ENCODE measurements at regions not wholly inside any gene's neighbourhood (a gene's known extent, or its start where the extent isn't known, plus 50 kb on each side); places are given as distances from the start of the nearest gene placed in this dataset.

DNA sequence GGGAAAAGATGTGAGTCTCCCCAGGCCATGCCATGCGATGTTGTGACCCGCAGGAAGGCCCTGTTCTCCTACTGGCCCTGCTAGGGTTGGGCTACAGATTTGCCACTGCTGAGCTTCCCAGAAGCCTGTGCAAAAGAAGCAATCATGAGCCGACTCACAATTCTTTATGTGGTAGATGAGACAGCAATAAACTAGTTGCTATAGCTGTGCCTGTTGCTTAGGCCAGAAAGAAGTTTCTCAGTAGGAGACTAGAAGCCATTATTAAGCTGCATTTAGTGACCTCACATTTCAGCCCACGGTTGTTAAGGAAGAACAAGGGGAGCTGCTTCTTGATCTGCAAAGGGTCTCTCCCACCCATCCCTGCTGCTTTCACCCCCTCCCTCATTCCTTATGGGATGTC lies 239.4 kb upstream of the CRY1 start:
- Histone ChIP-seq H3K4me3 (ENCODE audit: low read length) (no peak overlapping the region), H3K27me3 (ENCODE audit: insufficient read depth, low read length) (no peaks in the 10 kb centered on the region), H3K9me3 (ENCODE audit: insufficient read depth, low read depth, low read length) (no peaks in the 10 kb centered on the region), H3K27ac (ENCODE audit: low read depth, low read length) (no peak overlapping the region), H3K36me3 (ENCODE audit: insufficient read depth, low read length) (no peaks in the 10 kb centered on the region), H3K9ac (ENCODE audit: low read depth, low read length) (no peak overlapping the region), H3K4me1 (ENCODE audit: insufficient read depth, low read length) (peaks cover 5% of the 10 kb centered on the region)
- 81% methylated on average over 4 of the region's 4 CpGs for WGBS

DNA sequence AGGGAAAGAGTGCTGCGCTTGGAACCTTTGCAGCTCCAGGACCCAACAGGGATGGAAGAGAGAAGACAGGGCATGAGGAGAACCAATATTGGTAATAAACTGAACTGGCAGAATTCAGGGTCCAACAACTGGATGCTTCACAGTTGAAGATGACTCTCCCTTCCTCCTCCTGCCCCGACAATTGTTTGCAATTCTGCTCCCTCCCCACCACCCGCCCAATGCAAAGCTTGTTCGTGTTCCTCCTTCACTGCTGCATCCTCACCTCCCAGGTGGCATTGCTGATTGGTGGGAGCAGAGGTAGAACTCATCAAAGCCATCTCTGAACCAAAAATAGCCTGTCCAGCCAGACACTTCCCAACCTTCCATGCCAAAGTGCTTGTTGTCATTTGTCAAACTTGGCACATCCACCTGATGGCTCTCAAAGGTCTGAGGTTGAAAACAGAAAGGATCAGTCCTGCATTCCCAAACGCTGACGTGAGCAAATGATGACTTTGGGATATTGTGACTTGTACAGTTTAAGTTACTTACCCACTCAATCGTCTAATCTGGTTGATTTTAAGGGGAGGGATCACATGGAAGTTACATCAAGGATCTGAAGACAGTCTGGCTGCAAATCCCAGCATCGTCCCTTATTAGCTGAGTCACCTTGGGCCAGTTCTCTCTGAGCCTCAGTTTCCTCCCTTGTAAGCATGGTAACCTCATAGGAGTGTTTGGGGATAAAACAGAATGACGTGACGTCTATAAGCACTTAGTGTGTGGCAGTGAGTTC lies 242.6 kb upstream of the CRY1 start:
- no peak overlapping the region for H3K27ac ChIP-seq (ENCODE audit: low read depth, low read length)
- no peak overlapping the region for H3K4me3 ChIP-seq (ENCODE audit: low read length)
- H3K9ac ChIP-seq (ENCODE audit: low read depth, low read length) = no peak overlapping the region
- WGBS = 88% methylated on average over 10 of the region's 10 CpGs
- no peaks in the 10 kb centered on the region for H3K9me3 ChIP-seq (ENCODE audit: insufficient read depth, low read depth, low read length)
- H3K4me1 ChIP-seq (ENCODE audit: insufficient read depth, low read length) = no peaks in the 10 kb centered on the region
- no peaks in the 10 kb centered on the region for H3K27me3 ChIP-seq (ENCODE audit: insufficient read depth, low read length)
- H3K36me3 ChIP-seq (ENCODE audit: insufficient read depth, low read length) = no peaks in the 10 kb centered on the region

DNA sequence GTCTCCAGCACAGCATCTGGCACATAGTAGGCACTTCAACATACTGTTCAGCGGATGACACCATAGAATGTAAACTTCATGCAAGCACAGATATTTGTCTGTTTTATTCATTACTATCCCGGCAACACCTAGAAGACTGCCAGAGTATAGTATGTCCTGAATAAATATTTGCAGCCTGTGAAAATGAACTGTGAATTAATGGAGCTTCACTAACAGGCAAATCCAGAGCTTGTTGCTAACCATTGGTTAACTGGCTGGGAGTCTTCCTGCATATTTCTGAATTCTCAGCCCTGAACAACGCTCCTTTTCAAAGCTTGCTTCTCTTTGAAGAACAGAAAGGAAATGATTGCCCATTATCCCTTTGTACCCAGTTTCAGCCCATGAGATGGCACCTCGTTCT lies 243.3 kb upstream of the CRY1 start:
- H3K4me3 ChIP-seq (ENCODE audit: low read length) = no peak overlapping the region
- H3K27ac ChIP-seq (ENCODE audit: low read depth, low read length) = no peak overlapping the region
- no peaks in the 10 kb centered on the region for H3K4me1 ChIP-seq (ENCODE audit: insufficient read depth, low read length)
- no peak overlapping the region for H3K9ac ChIP-seq (ENCODE audit: low read depth, low read length)
- H3K36me3 ChIP-seq (ENCODE audit: insufficient read depth, low read length) = no peaks in the 10 kb centered on the region
- no peaks in the 10 kb centered on the region for H3K9me3 ChIP-seq (ENCODE audit: insufficient read depth, low read depth, low read length)
- 94% methylated on average over 4 of the region's 4 CpGs for whole genome bisulfite sequencing
- no peaks in the 10 kb centered on the region for H3K27me3 ChIP-seq (ENCODE audit: insufficient read depth, low read length)

DNA sequence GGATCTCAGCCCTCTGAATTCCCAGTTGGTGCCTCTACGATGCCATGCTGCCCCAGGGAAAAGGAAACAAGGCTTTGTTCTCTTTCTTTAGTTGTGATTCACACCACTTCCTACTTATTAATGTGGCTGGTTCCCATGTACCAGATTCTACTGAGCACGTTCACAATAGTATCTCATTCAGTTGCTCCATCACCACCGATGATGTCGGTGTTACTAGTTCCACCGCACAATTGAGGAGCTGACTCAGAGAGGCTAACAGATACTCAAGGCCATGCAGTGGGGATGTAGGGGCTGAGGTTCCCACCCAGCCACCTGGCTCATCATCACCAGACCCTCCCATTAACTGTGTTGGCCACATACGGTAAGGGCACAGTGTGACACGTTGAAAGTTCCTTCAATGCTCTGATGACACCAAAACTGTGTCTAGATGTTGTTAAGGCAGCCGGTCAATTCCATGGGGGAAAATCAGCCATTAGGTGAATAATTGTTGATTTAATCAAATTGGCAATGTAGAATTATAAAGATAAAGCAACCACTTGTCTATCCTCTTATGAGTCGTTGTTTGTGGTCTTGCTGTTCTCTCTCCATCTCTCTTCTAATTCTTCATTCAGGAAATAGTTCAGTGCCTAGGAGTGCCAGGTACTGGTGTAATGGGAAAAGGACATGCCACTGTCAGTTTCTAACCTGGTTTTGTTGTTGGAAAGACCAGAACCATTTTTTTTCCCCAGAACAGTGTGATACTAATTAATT lies 244.2 kb upstream of the CRY1 start:
- Histone ChIP-seq H3K27me3 (ENCODE audit: insufficient read depth, low read length) (no peaks in the 10 kb centered on the region), H3K27ac (ENCODE audit: low read depth, low read length) (no peak overlapping the region), H3K9ac (ENCODE audit: low read depth, low read length) (no peak overlapping the region), H3K36me3 (ENCODE audit: insufficient read depth, low read length) (no peaks in the 10 kb centered on the region), H3K4me1 (ENCODE audit: insufficient read depth, low read length) (no peaks in the 10 kb centered on the region), H3K9me3 (ENCODE audit: insufficient read depth, low read depth, low read length) (no peaks in the 10 kb centered on the region), H3K4me3 (ENCODE audit: low read length) (no peak overlapping the region)
- WGBS = 90% methylated on average over 8 of the region's 9 CpGs

DNA sequence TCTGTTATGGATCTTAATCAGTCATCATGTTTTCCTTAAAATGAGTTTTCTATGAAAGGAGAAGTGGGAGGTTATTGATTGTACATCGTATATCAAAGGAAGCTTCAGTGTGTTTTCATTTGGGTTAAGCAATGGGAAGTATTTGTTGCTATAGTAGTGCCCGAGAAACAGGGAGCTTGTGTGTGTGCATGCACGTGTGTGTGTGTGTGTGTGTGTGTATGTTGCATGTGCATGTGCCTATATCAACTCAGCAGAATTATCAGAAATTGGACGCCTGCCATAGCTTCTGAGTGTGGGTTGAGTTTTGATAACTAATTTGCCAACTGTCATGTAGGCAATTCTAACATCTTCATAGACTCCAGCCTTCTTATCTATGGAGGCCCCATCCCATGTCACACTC lies 246.1 kb upstream of the CRY1 start:
- no peak overlapping the region for H3K9ac ChIP-seq (ENCODE audit: low read depth, low read length)
- no peaks in the 10 kb centered on the region for H3K4me1 ChIP-seq (ENCODE audit: insufficient read depth, low read length)
- H3K27ac ChIP-seq (ENCODE audit: low read depth, low read length) = no peak overlapping the region
- no peaks in the 10 kb centered on the region for H3K27me3 ChIP-seq (ENCODE audit: insufficient read depth, low read length)
- no peaks in the 10 kb centered on the region for H3K9me3 ChIP-seq (ENCODE audit: insufficient read depth, low read depth, low read length)
- WGBS = 71% methylated on average over 4 of the region's 4 CpGs
- no peaks in the 10 kb centered on the region for H3K36me3 ChIP-seq (ENCODE audit: insufficient read depth, low read length)
- H3K4me3 ChIP-seq (ENCODE audit: low read length) = no peak overlapping the region

DNA sequence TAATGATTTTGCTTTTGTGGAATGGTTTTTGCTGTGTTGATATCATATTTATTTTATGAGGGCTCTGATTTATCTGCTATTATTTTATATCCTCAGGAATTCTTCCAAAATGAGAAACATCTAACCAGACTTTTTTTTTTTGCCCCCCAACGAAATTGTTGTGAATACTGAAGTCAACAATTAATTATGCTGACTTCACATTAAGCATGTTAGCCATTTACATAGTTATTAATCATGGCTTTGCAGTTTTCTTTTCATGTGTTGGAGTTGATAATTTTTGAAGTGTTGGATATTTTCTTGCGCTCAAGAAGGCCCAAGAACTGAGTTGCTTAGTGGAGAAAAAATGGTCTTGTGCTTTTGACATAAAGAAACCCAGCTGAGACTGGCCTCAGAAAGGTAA lies 246.6 kb upstream of the CRY1 start:
- Histone ChIP-seq H3K4me1 (ENCODE audit: insufficient read depth, low read length) (no peaks in the 10 kb centered on the region), H3K9ac (ENCODE audit: low read depth, low read length) (no peak overlapping the region), H3K9me3 (ENCODE audit: insufficient read depth, low read depth, low read length) (no peaks in the 10 kb centered on the region), H3K4me3 (ENCODE audit: low read length) (no peak overlapping the region), H3K27me3 (ENCODE audit: insufficient read depth, low read length) (no peaks in the 10 kb centered on the region), H3K27ac (ENCODE audit: low read depth, low read length) (no peak overlapping the region), H3K36me3 (ENCODE audit: insufficient read depth, low read length) (no peaks in the 10 kb centered on the region)
- WGBS = 92% methylated on average over 1 of the region's 2 CpGs

DNA sequence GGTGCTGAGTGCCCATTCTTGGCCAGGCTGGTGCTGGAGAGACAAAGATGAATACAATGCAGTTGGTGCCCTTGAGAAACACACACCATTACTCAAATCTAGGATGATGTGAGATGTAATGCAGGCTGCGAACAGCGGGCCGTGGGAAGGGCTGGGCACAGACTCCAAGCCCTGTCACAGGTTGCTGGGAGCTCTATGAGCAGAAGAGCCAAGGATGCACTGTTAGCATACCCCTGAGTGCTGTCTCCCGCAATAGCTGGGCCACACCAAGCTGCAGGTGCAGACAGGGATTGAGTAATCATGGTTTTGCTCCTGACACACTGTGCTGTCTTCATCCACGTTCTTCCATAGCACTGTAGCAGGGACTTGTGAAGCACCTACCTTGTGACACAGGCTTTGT lies 247.5 kb upstream of the CRY1 start:
- Histone ChIP-seq H3K27ac (ENCODE audit: low read depth, low read length) (no peak overlapping the region), H3K4me1 (ENCODE audit: insufficient read depth, low read length) (no peaks in the 10 kb centered on the region), H3K4me3 (ENCODE audit: low read length) (no peak overlapping the region), H3K9ac (ENCODE audit: low read depth, low read length) (no peak overlapping the region), H3K27me3 (ENCODE audit: insufficient read depth, low read length) (no peaks in the 10 kb centered on the region), H3K36me3 (ENCODE audit: insufficient read depth, low read length) (no peaks in the 10 kb centered on the region), H3K9me3 (ENCODE audit: insufficient read depth, low read depth, low read length) (no peaks in the 10 kb centered on the region)
- WGBS = 94% methylated on average over 5 of the region's 5 CpGs

DNA sequence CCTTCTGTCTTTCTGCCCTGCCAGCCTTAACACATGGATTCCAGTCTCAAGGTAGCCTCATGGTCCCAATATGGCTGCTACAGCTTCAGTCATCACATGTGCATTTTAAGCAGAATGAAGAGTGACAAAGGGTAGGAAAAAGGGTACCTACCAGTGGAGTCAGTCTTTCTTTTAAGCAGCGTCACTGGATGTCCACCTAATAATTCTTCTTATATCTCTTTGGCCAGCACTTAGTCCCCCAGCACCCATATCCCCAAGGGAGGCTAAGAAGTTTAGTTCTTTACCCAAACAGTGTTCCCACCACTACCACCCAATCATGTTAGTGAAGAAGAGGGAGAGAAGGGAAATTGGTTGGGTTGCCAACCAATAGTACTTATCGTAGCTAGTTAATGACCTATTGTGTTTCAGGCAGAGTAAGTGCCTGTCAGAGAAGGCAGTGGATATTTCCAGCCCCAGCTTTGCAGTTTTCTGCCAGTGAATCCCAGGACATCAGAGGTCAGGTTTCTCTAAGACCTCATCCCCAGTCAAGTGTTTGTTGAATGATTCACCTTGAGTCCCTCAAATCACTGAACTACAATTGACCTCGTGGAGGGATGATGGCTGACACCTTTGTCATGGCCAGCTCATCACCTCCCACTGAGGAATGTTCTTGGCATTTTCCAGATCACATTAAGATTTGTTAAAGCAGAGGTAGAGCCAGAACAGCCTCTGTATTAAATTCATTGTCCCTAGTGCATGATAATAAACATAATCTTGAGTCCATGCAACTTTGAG lies 250.9 kb upstream of the CRY1 start:
- Histone ChIP-seq H3K27me3 (ENCODE audit: insufficient read depth, low read length) (no peaks in the 10 kb centered on the region), H3K36me3 (ENCODE audit: insufficient read depth, low read length) (no peaks in the 10 kb centered on the region), H3K4me1 (ENCODE audit: insufficient read depth, low read length) (peaks cover 3% of the 10 kb centered on the region; the same call in 1 of the 2 replicates), H3K9ac (ENCODE audit: low read depth, low read length) (no peak overlapping the region), H3K9me3 (ENCODE audit: insufficient read depth, low read depth, low read length) (no peaks in the 10 kb centered on the region), H3K4me3 (ENCODE audit: low read length) (no peak overlapping the region), H3K27ac (ENCODE audit: low read depth, low read length) (no peak overlapping the region)
- WGBS = 76% methylated on average over 3 of the region's 3 CpGs

DNA sequence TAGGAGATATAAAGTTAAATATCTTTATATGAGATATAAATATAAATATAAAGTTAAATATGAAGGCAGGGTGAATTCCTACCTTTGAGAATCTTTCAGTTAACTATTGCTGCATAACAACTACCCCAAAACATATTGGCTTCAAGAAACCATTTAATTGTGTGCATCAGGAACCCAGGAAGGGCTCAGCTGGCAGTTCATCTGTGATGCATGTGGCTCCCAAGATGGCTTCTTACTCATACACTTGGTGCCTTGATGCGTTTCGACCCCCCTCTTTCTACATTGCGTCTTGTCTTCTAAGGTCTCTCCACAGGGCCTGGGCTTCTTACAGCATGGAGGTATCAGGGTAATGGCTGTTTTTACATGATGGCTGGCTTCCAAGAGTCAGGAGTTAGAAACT lies 253.9 kb upstream of the CRY1 start:
- H3K9me3 ChIP-seq (ENCODE audit: insufficient read depth, low read depth, low read length) = no peaks in the 10 kb centered on the region
- no peak overlapping the region for H3K4me3 ChIP-seq (ENCODE audit: low read length)
- 96% methylated on average over 3 of the region's 3 CpGs for WGBS
- H3K9ac ChIP-seq (ENCODE audit: low read depth, low read length) = no peak overlapping the region
- peaks cover 3% of the 10 kb centered on the region; the same call in 1 of the 2 replicates for H3K4me1 ChIP-seq (ENCODE audit: insufficient read depth, low read length)
- no peak overlapping the region for H3K27ac ChIP-seq (ENCODE audit: low read depth, low read length)
- H3K27me3 ChIP-seq (ENCODE audit: insufficient read depth, low read length) = no peaks in the 10 kb centered on the region
- H3K36me3 ChIP-seq (ENCODE audit: insufficient read depth, low read length) = no peaks in the 10 kb centered on the region

DNA sequence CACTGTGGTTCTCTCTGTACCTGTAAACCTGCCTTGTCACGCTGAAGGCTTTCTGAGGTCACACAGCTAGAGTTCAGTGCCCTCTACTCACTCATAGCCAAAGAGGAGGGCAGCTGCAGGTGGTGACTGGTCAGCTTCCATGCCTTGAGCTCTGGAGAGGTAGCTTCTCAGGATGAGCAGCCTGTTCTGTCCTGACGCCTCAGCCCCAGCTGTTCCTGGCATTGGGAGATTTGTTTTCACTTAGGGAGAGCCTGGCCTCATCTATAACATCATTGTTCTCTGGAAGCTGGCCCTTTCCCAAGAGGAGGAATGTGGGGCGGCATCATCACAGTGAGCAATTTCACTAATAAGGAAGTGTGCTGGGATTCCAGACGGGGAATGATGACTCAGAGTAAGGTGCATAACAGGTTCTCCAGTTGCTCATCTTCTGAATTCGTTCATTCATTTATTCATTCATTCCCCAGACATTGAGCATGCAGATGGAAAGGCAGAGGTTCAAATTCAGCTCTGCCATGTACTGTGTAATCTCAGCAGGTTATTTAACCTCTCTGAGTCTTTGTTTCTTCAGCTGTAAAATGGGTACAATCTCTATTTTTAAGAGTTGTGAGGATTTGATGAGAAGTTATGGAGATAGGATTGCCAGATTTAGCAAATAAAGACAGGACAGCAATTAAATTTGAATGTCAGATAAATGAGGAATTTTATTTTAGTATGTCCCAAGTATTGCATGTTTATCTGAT lies 255.8 kb upstream of the CRY1 start:
- H3K27me3 ChIP-seq (ENCODE audit: insufficient read depth, low read length) = no peaks in the 10 kb centered on the region
- H3K9me3 ChIP-seq (ENCODE audit: insufficient read depth, low read depth, low read length) = peaks cover 6% of the 10 kb centered on the region
- no peak overlapping the region; the same call in 1 of the 2 replicates for H3K9ac ChIP-seq (ENCODE audit: low read depth, low read length)
- H3K27ac ChIP-seq (ENCODE audit: low read depth, low read length) = no peak overlapping the region
- no peak overlapping the region for H3K4me3 ChIP-seq (ENCODE audit: low read length)
- H3K4me1 ChIP-seq (ENCODE audit: insufficient read depth, low read length) = peaks cover 3% of the 10 kb centered on the region; the same call in 1 of the 2 replicates
- WGBS = 64% methylated on average over 5 of the region's 5 CpGs
- H3K36me3 ChIP-seq (ENCODE audit: insufficient read depth, low read length) = no peaks in the 10 kb centered on the region

All from HUES64 (cell line).